ENCODE measurements at regions not wholly inside any gene's neighbourhood (a gene's known extent, or its start where the extent isn't known, plus 50 kb on each side); places are given as distances from the start of the nearest gene placed in this dataset.

DNA sequence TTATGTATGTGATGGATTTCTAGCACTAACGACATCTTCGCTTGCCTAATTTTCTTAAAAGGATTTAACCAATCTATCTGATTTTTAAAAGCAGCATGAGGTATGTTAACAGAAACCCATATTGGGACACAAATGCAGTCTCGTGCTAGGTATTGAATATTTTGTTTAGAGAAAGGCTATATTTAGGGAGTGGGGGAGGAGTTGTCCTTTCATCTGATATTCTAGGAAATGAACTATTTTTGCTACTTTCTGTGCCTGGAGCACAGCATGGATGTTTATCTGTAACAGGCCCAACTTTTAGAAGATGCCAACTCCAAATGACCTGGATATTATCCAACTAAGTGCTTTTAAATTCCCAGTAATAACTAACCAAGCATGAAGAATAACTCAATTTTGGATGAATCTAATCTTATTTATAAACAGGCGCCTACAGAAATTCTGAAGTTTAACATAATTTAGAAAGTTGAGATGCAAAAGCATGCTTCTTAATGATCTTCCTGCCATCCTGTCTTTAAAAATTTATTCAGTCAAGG lies 317.1 kb upstream of the CHD6 start:
- H3K4me3 ChIP-seq (ENCODE audit: low read depth, low read length), result no peak overlapping the region
- TF ChIP-seq, protein P1, sequence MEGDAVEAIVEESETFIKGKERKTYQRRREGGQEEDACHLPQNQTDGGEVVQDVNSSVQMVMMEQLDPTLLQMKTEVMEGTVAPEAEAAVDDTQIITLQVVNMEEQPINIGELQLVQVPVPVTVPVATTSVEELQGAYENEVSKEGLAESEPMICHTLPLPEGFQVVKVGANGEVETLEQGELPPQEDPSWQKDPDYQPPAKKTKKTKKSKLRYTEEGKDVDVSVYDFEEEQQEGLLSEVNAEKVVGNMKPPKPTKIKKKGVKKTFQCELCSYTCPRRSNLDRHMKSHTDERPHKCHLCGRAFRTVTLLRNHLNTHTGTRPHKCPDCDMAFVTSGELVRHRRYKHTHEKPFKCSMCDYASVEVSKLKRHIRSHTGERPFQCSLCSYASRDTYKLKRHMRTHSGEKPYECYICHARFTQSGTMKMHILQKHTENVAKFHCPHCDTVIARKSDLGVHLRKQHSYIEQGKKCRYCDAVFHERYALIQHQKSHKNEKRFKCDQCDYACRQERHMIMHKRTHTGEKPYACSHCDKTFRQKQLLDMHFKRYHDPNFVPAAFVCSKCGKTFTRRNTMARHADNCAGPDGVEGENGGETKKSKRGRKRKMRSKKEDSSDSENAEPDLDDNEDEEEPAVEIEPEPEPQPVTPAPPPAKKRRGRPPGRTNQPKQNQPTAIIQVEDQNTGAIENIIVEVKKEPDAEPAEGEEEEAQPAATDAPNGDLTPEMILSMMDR (IDR thresholded peaks at IDR 0.05; ENCODE audit: low read depth, low read length), result no peak
- DNase-seq (ENCODE audit: low read depth, low spot score), result no peak
- in situ Hi-C loops (cut with HindIII; ENCODE audit: low sequenced_read_pairs), result no loop called here

DNA sequence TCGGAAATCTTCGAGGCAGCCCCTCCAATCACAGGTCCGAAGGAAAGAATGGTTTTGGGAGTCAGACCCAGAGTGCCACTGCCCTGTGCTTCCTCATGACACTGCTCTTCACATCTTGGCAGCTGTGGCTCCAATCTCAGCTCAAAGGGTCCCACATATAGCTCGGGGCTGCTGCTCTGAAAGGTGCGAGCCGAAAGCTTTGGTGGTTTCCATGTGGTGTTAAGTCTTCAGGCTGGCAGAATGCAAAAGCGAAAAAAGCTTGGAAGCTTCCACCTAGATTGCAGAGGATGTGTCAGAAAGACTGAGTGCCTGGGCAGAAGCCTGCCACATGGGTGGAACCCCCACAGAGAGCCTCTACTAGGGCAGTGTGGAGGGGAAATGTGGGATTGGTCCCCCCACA lies 314.3 kb upstream of the CHD6 start:
- in situ Hi-C loops (cut with HindIII; ENCODE audit: low sequenced_read_pairs), result no loop called here
- TF ChIP-seq, protein P1 (IDR thresholded peaks at IDR 0.05; ENCODE audit: low read depth, low read length), result no peak
- no peak for DNase-seq (ENCODE audit: low read depth, low spot score)
- H3K4me3 ChIP-seq (ENCODE audit: low read depth, low read length), result no peak overlapping the region

DNA sequence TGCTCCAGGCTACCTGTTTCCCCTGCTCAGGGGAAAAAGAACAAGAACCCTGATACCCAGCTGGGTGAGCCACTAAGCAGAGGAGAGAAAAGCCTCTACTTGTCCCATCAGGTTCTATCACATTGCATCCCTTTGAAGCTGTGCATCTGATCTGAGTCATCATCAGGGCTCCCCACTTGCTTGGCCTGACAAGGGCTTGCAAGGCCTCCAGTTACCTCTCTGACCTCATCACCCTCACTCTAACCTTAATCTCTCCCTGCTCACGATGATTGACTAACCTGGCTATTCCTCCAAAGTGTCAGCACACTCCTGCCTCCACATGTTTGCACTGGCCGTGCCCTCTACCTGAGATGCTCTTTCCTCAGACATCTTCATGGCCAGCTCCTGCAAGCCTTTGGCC lies 309.5 kb upstream of the CHD6 start:
- in situ Hi-C loops (cut with HindIII; ENCODE audit: low sequenced_read_pairs), result no loop called here
- H3K4me3 ChIP-seq (ENCODE audit: low read depth, low read length), result no peak overlapping the region
- DNase-seq (ENCODE audit: low read depth, low spot score), result no peak

DNA sequence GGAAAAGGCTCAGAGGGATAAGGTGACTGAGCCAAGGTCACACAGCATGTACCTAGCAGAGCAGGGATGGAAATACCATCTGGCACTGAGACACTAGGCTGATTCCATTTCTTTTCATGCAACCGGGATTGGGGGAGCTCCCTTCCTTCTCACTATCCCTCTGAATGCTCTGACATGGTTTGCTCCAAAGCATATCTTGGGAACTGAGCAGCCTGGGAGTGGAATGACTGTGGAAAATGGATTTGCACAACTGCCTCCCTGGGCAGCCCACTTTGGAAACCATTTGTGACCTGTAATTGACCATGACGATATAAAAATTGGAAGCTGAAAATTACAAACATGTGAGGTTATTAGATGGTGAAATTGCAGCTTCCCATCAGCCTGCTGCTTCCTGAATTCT lies 309.0 kb upstream of the CHD6 start:
- DNase-seq (ENCODE audit: low read depth, low spot score), result no peak
- TF ChIP-seq, protein P1 (IDR thresholded peaks at IDR 0.05; ENCODE audit: low read depth, low read length), result no peak
- in situ Hi-C loops (cut with HindIII; ENCODE audit: low sequenced_read_pairs), result no loop called here
- no peak overlapping the region for H3K4me3 ChIP-seq (ENCODE audit: low read depth, low read length)

More for the DNA sequence above, 309.5 kb upstream of the CHD6 start:
- TF ChIP-seq, protein P1 (IDR thresholded peaks at IDR 0.05; ENCODE audit: low read depth, low read length), result no peak

DNA sequence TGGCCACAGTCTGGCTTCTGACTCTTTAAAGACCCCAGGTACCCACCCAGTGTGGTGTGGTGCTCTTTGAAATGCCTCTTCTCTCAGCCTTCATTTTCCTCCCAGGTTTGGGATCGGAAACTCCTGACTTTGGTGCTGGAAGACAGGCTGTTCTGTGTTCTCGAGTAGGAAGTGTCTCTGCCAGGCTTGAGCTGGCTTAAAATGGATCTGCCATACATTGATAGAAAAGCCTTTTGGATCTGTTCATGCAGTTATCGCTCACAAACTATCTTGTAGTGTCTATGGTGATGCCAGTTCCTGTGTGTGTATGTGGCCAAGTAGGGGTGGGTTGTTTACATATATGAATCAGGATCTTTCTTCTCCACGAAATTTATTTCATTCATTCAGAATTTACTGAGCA lies 307.3 kb upstream of the CHD6 start:
- no peak for DNase-seq (ENCODE audit: low read depth, low spot score)
- no peak overlapping the region for H3K4me3 ChIP-seq (ENCODE audit: low read depth, low read length)
- in situ Hi-C loops (cut with HindIII; ENCODE audit: low sequenced_read_pairs), result no loop called here
- TF ChIP-seq, protein P1 (IDR thresholded peaks at IDR 0.05; ENCODE audit: low read depth, low read length), result no peak

DNA sequence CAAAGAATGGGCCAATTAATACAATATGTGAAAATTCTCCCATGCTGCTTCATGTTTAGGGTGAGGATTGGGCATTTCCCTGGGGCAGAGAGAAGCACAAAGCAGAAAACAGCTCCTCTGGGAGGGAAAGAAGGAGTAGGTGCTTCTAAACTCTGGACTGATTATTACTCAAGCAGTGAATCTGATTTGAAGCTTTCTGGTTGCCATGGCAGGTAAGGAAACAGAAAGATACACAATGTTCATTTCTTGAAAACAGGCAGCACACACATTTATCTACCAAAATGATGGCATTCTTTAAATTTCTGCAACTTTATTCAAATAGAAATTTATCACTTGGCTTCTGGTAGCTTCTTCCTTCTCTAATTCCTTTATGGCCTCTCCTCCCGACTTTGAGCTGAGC lies 305.4 kb upstream of the CHD6 start:
- TF ChIP-seq, protein P1 (IDR thresholded peaks at IDR 0.05; ENCODE audit: low read depth, low read length), result no peak
- no peak overlapping the region for H3K4me3 ChIP-seq (ENCODE audit: low read depth, low read length)
- in situ Hi-C loops (cut with HindIII; ENCODE audit: low sequenced_read_pairs), result no loop called here

DNA sequence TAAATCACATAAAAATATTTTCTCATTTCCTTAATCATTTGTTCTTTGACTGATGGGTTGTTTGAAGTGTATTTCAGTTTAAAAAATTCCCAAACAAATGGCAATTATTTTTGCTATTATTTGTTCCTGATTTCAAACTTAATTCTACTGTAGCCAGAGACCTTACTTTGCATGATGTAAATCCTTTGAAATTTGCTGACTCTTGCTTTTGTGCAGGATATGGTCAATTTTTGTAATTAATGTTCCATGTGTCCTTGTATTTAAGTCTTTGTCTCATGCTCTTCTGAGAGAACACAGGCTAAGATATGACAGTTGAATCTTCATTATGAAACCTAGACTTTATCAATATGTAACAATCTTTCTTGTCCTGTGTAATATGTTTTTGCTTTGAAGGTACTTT lies 295.0 kb upstream of the CHD6 start:
- TF ChIP-seq, protein P1 (IDR thresholded peaks at IDR 0.05; ENCODE audit: low read depth, low read length), result no peak
- DNase-seq (ENCODE audit: low read depth, low spot score), result no peak
- H3K4me3 ChIP-seq (ENCODE audit: low read depth, low read length), result no peak overlapping the region
- in situ Hi-C loops (cut with HindIII; ENCODE audit: low sequenced_read_pairs), result no loop called here

More for the DNA sequence above, 305.4 kb upstream of the CHD6 start:
- DNase-seq (ENCODE audit: low read depth, low spot score), result no peak
